ENCODE measurements at regions not wholly inside any gene's neighbourhood (a gene's known extent, or its start where the extent isn't known, plus 50 kb on each side); places are given as distances from the start of the nearest gene placed in this dataset.
"Not testable (repeated sequence)": the region's sequence is repeated elsewhere in the genome, so short reads cannot be mapped to it uniquely, and the experiment has no call there.

DNA sequence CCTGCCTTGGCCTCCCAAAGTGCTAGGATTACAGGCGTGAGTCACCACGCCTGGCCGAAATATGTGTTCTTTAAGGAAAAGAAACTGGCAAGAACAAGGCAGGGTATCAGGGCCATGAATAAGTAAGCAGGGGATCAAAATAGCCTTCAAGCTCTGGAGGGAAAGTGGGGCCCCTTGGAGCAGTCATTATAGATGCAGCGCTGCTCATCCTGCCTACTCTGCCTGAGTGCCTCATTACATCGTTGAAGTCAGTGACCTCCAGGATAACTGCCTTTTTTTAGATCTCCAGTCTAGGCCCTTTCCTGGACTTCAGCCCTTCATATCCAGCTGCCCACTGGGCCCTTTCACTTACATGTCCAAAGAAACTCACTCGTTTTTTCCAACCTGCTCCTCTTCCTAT lies 69.8 kb upstream of the PPM1B start:
- Histone ChIP-seq H3K4me1 (ENCODE audit: control insufficient read depth, insufficient read depth, low read length, poor library complexity, severe bottlenecking) (no peaks in the 10 kb centered on the region), H3K9me3 (ENCODE audit: control insufficient read depth, low read length) (no peaks in the 10 kb centered on the region), H3K4me3 (ENCODE audit: insufficient read depth, low read depth, low read length, poor library complexity, severe bottlenecking) (no peak overlapping the region), H3K27me3 (replicated peaks; ENCODE audit: control insufficient read depth, insufficient read depth, low read length, poor library complexity, severe bottlenecking) (no peaks in the 10 kb centered on the region), H3K36me3 (ENCODE audit: control insufficient read depth, insufficient read depth, low read length) (no peaks in the 10 kb centered on the region), H3K27ac (ENCODE audit: insufficient read depth, low read length, poor library complexity, severe bottlenecking) (no peak overlapping the region)
- DNase-seq: no peak

GRCh38 chr2:44100351-44100750 lies 68.3 kb upstream of the PPM1B start:
- H3K36me3 ChIP-seq (ENCODE audit: control insufficient read depth, insufficient read depth, low read length): no peaks in the 10 kb centered on the region
- DNase-seq: no peak

GRCh38 chr2:44101246-44101645 lies 67.4 kb upstream of the PPM1B start:
- H3K36me3 ChIP-seq (ENCODE audit: control insufficient read depth, insufficient read depth, low read length): no peaks in the 10 kb centered on the region
- no peaks in the 10 kb centered on the region for H3K27me3 ChIP-seq (replicated peaks; ENCODE audit: control insufficient read depth, insufficient read depth, low read length, poor library complexity, severe bottlenecking)
- H3K27ac ChIP-seq (ENCODE audit: insufficient read depth, low read length, poor library complexity, severe bottlenecking): no peak overlapping the region
- H3K4me3 ChIP-seq (ENCODE audit: insufficient read depth, low read depth, low read length, poor library complexity, severe bottlenecking): no peak overlapping the region
- DNase-seq: no peak
- H3K9me3 ChIP-seq (ENCODE audit: control insufficient read depth, low read length): no peaks in the 10 kb centered on the region
- no peaks in the 10 kb centered on the region for H3K4me1 ChIP-seq (ENCODE audit: control insufficient read depth, insufficient read depth, low read length, poor library complexity, severe bottlenecking)

More at GRCh38 chr2:44100351-44100750, 68.3 kb upstream of the PPM1B start:
- H3K27me3 ChIP-seq (replicated peaks; ENCODE audit: control insufficient read depth, insufficient read depth, low read length, poor library complexity, severe bottlenecking): no peaks in the 10 kb centered on the region
- no peak overlapping the region for H3K4me3 ChIP-seq (ENCODE audit: insufficient read depth, low read depth, low read length, poor library complexity, severe bottlenecking)
- no peak overlapping the region for H3K27ac ChIP-seq (ENCODE audit: insufficient read depth, low read length, poor library complexity, severe bottlenecking)
- no peaks in the 10 kb centered on the region for H3K4me1 ChIP-seq (ENCODE audit: control insufficient read depth, insufficient read depth, low read length, poor library complexity, severe bottlenecking)
- no peaks in the 10 kb centered on the region for H3K9me3 ChIP-seq (ENCODE audit: control insufficient read depth, low read length)

DNA sequence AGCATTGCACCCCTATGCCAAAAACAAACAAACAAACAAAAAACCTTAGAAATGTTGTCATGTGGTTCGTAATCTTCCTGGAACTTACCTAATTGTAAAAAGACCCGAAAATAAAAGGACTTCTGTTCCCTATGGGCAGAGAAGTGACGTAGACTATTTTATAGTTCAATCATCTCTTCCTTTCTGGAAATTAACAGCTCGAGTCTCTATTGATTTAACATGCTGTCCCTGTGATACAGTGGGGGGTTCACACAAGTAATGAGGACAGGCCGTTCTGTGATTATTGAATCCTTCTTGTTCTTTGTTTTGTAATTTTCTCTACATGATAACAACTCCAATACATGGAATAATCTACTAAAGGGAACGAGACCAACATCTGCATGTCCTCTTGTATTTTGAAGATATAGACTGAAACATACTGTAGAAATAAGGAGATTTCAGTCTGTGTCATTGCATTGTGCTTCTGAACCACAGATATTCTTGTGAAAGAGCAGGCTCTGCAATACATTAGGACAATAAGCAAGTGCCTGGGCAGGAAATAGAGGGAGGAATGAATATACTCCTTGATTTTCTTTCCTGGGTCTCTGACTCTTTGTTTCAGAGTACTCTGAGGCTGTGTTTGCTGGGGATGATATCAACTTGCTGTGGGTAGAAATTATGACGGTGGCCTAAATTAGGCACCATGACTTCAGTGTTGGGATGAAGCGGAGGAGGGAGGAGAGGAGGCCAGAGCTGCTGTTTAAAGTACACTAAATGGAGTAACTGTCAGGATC lies 65.7 kb upstream of the PPM1B start:
- H3K9me3 ChIP-seq (ENCODE audit: control insufficient read depth, low read length): no peaks in the 10 kb centered on the region
- no peak for DNase-seq
- H3K4me3 ChIP-seq (ENCODE audit: insufficient read depth, low read depth, low read length, poor library complexity, severe bottlenecking): no peak overlapping the region
- no peaks in the 10 kb centered on the region for H3K36me3 ChIP-seq (ENCODE audit: control insufficient read depth, insufficient read depth, low read length)
- no peaks in the 10 kb centered on the region for H3K4me1 ChIP-seq (ENCODE audit: control insufficient read depth, insufficient read depth, low read length, poor library complexity, severe bottlenecking)
- H3K27ac ChIP-seq (ENCODE audit: insufficient read depth, low read length, poor library complexity, severe bottlenecking): no peak overlapping the region
- H3K27me3 ChIP-seq (replicated peaks; ENCODE audit: control insufficient read depth, insufficient read depth, low read length, poor library complexity, severe bottlenecking): no peaks in the 10 kb centered on the region

GRCh38 chr2:44103639-44104038 lies 65.0 kb upstream of the PPM1B start:
- DNase-seq: no peak
- H3K4me1 ChIP-seq (ENCODE audit: control insufficient read depth, insufficient read depth, low read length, poor library complexity, severe bottlenecking): no peaks in the 10 kb centered on the region
- no peak overlapping the region for H3K4me3 ChIP-seq (ENCODE audit: insufficient read depth, low read depth, low read length, poor library complexity, severe bottlenecking)
- no peaks in the 10 kb centered on the region for H3K36me3 ChIP-seq (ENCODE audit: control insufficient read depth, insufficient read depth, low read length)
- H3K27ac ChIP-seq (ENCODE audit: insufficient read depth, low read length, poor library complexity, severe bottlenecking): no peak overlapping the region
- no peaks in the 10 kb centered on the region for H3K27me3 ChIP-seq (replicated peaks; ENCODE audit: control insufficient read depth, insufficient read depth, low read length, poor library complexity, severe bottlenecking)
- H3K9me3 ChIP-seq (ENCODE audit: control insufficient read depth, low read length): no peaks in the 10 kb centered on the region

DNA sequence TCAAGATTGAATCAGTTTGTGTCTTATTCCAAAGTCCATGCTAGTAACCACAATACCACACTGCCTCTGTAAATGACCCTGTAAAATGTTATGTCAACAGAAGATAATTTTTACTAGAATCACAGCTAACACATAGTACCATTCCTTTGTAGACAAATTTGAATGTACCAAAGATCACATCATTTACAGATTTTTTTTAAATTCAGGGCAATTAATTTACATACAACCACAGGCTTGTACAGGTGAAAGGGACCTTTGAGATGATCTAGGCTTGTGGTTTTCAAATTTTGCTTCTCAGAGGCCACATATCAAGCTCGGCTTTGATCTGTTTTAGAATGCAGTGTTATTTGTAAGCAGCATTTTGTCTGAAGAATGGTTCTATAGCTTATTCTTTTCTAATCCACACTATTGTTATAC lies 63.8 kb upstream of the PPM1B start:
- H3K9me3 ChIP-seq (ENCODE audit: control insufficient read depth, low read length): no peaks in the 10 kb centered on the region
- H3K4me1 ChIP-seq (ENCODE audit: control insufficient read depth, insufficient read depth, low read length, poor library complexity, severe bottlenecking): no peaks in the 10 kb centered on the region

GRCh38 chr2:44106509-44106908 lies 62.2 kb upstream of the PPM1B start:
- H3K27me3 ChIP-seq (replicated peaks; ENCODE audit: control insufficient read depth, insufficient read depth, low read length, poor library complexity, severe bottlenecking); H3K4me3 ChIP-seq (ENCODE audit: insufficient read depth, low read depth, low read length, poor library complexity, severe bottlenecking); H3K27ac ChIP-seq (ENCODE audit: insufficient read depth, low read length, poor library complexity, severe bottlenecking); H3K4me1 ChIP-seq (ENCODE audit: control insufficient read depth, insufficient read depth, low read length, poor library complexity, severe bottlenecking); H3K9me3 ChIP-seq (ENCODE audit: control insufficient read depth, low read length); DNase-seq; H3K36me3 ChIP-seq (ENCODE audit: control insufficient read depth, insufficient read depth, low read length): not testable (repeated sequence)

More for the DNA sequence above, 63.8 kb upstream of the PPM1B start:
- DNase-seq: no peak
- Histone ChIP-seq H3K27ac (ENCODE audit: insufficient read depth, low read length, poor library complexity, severe bottlenecking) (no peak overlapping the region), H3K36me3 (ENCODE audit: control insufficient read depth, insufficient read depth, low read length) (no peaks in the 10 kb centered on the region), H3K4me3 (ENCODE audit: insufficient read depth, low read depth, low read length, poor library complexity, severe bottlenecking) (no peak overlapping the region), H3K27me3 (replicated peaks; ENCODE audit: control insufficient read depth, insufficient read depth, low read length, poor library complexity, severe bottlenecking) (no peaks in the 10 kb centered on the region)

DNA sequence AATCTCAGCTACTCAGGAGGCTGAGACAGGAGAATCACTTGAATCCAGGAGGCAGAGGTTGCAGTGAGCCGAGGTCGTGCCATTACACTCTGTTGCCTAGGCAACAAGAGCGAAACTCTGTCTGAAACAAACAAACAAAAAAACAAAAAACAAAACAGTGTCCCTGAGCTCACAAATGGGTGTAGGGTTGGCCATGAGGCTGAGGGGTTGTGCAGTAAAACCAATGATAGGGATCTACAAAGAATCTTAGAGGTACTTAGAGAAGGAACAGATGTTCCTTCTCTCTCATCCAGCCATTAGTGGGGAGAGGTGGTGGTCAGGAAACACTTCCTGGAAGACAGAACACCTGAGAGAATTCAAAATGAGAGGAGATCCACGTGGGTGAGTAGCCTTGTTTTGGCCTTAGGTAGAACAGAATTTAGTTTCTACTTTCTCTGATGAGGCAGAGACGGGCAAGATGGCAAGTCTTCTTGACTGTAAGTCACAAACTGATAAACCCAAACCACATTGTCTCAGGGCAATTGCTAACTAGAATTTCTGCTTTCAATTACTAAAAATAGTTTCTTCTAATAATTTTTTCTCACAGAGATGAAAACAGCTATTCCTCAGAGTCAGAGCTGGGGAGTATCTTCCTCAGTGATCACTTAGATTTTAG lies 61.5 kb upstream of the PPM1B start:
- no peak overlapping the region for H3K27ac ChIP-seq (ENCODE audit: insufficient read depth, low read length, poor library complexity, severe bottlenecking)

GRCh38 chr2:44107974-44108373 lies 60.7 kb upstream of the PPM1B start:
- H3K4me3 ChIP-seq (ENCODE audit: insufficient read depth, low read depth, low read length, poor library complexity, severe bottlenecking): no peak overlapping the region
- H3K9me3 ChIP-seq (ENCODE audit: control insufficient read depth, low read length): no peaks in the 10 kb centered on the region
- no peak for DNase-seq
- H3K4me1 ChIP-seq (ENCODE audit: control insufficient read depth, insufficient read depth, low read length, poor library complexity, severe bottlenecking): no peaks in the 10 kb centered on the region
- no peaks in the 10 kb centered on the region for H3K27me3 ChIP-seq (replicated peaks; ENCODE audit: control insufficient read depth, insufficient read depth, low read length, poor library complexity, severe bottlenecking)
- no peak overlapping the region for H3K27ac ChIP-seq (ENCODE audit: insufficient read depth, low read length, poor library complexity, severe bottlenecking)
- H3K36me3 ChIP-seq (ENCODE audit: control insufficient read depth, insufficient read depth, low read length): no peaks in the 10 kb centered on the region

More for the DNA sequence above, 61.5 kb upstream of the PPM1B start:
- no peaks in the 10 kb centered on the region for H3K9me3 ChIP-seq (ENCODE audit: control insufficient read depth, low read length)
- H3K27me3 ChIP-seq (replicated peaks; ENCODE audit: control insufficient read depth, insufficient read depth, low read length, poor library complexity, severe bottlenecking): no peaks in the 10 kb centered on the region
- no peaks in the 10 kb centered on the region for H3K4me1 ChIP-seq (ENCODE audit: control insufficient read depth, insufficient read depth, low read length, poor library complexity, severe bottlenecking)
- DNase-seq: no peak
- no peak overlapping the region for H3K4me3 ChIP-seq (ENCODE audit: insufficient read depth, low read depth, low read length, poor library complexity, severe bottlenecking)
- no peaks in the 10 kb centered on the region for H3K36me3 ChIP-seq (ENCODE audit: control insufficient read depth, insufficient read depth, low read length)

DNA sequence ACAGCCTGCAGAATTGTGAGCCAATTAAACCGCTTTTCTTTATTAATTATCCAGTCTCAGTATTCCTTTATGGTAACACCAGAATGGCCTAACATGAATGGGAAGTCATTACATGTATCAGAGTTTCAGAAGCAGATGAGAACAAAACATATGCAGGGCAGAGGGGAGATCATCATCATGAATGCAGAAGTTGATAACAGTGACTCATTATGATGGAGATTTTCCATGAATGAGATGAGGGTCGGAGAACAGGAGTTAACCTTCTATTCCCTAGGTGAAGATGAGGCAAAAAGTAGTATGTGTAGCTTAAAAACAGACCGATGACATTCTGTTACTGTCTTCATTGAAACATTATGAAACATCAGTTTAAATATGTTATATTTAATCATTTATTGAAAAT lies 59.5 kb upstream of the PPM1B start:
- no peak for DNase-seq
- Histone ChIP-seq H3K27me3 (replicated peaks; ENCODE audit: control insufficient read depth, insufficient read depth, low read length, poor library complexity, severe bottlenecking) (no peaks in the 10 kb centered on the region), H3K36me3 (ENCODE audit: control insufficient read depth, insufficient read depth, low read length) (no peaks in the 10 kb centered on the region), H3K9me3 (ENCODE audit: control insufficient read depth, low read length) (no peaks in the 10 kb centered on the region), H3K27ac (ENCODE audit: insufficient read depth, low read length, poor library complexity, severe bottlenecking) (no peak overlapping the region), H3K4me3 (ENCODE audit: insufficient read depth, low read depth, low read length, poor library complexity, severe bottlenecking) (no peak overlapping the region), H3K4me1 (ENCODE audit: control insufficient read depth, insufficient read depth, low read length, poor library complexity, severe bottlenecking) (no peaks in the 10 kb centered on the region)

All from effector memory CD4-positive, alpha-beta T cell (primary cell).